HEK293 (cell line): ENCODE measurements at regions not wholly inside any gene's neighbourhood (a gene's known extent, or its start where the extent isn't known, plus 50 kb on each side); places are given as distances from the start of the nearest gene placed in this dataset.

ENCODE experiments used
- CTCF ChIA-PET: fragments of 350-600 bp; formaldehyde crosslinking; extraction: SDS; loops from one replicate; lab custom pipeline; 2021; ENCODE audit warnings: antibody characterized with exemption; lab: Yijun Ruan, JAX
- POLR2A ChIA-PET: fragments of 300-600 bp; formaldehyde crosslinking; extraction: SDS; loops from one replicate; lab custom pipeline; 2020; ENCODE audit warnings: antibody characterized with exemption, inconsistent platforms; lab: Yijun Ruan, JAX
- H3K27ac ChIP-seq: fragments of 200-500 bp; sonication (Bioruptor generic); 2 replicates; pipeline ENCODE4 v1.5.1; 2014; ENCODE audit warnings: low read depth, low read length, control low read depth, inconsistent platforms; ENCODE audit errors: extremely low read depth
- H3K36me3 ChIP-seq, 2 experiments: fragments of 200-500 bp in 1 of 2; sonication (Bioruptor generic) in 1 of 2; 1 replicate in 1 of 2; 2 replicates in 1 of 2; pipeline ENCODE4 v1.5.1; 2014 to 2017; ENCODE audit warnings: inconsistent platforms in 2 of 2, low read length in 2 of 2; ENCODE audit not compliant: control insufficient read depth in 2 of 2, insufficient read depth in 1 of 2
- H3K4me1 ChIP-seq: fragments of 200-500 bp; sonication (Bioruptor generic); 2 replicates; pipeline ENCODE4 v1.5.1; 2014; ENCODE audit warnings: mild to moderate bottlenecking, low read length, inconsistent platforms; ENCODE audit not compliant: control insufficient read depth, insufficient read depth
- H3K4me3 ChIP-seq: 2 replicates; pipeline ENCODE4 v1.5.1; 2011; ENCODE audit warnings: low read depth, mild to moderate bottlenecking, control low read depth, low read length, moderate library complexity
- H3K9me3 ChIP-seq: fragments of 200-500 bp; sonication (Bioruptor generic); 2 replicates; pipeline ENCODE4 v1.5.1; 2014; ENCODE audit warnings: low read depth, low read length, inconsistent platforms; ENCODE audit not compliant: control insufficient read depth, insufficient read depth
- EGR2 ChIP-seq: fragments of 450-650 bp; formaldehyde crosslinking; IDR thresholded peaks from 2 replicates; pipeline ENCODE4 v1.5.1; 2016; ENCODE audit warnings: low read depth, missing biosample characterization, missing genetic modification characterization
- FEZF1 ChIP-seq: fragments of 450-650 bp; formaldehyde crosslinking; IDR thresholded peaks from 2 replicates; pipeline ENCODE4 v1.5.1; 2016; ENCODE audit warnings: missing biosample characterization, missing genetic modification characterization
- OVOL3 ChIP-seq: fragments of 450-650 bp; formaldehyde crosslinking; IDR thresholded peaks from 2 replicates; pipeline ENCODE4 v1.5.1; 2016; ENCODE audit warnings: missing biosample characterization, missing genetic modification characterization
- RBAK ChIP-seq: fragments of 450-650 bp; formaldehyde crosslinking; IDR thresholded peaks from 2 replicates; pipeline ENCODE4 v1.5.1; 2016; ENCODE audit warnings: missing biosample characterization, missing genetic modification characterization
- ZBTB20 ChIP-seq: fragments of 450-650 bp; formaldehyde crosslinking; IDR thresholded peaks from 2 replicates; pipeline ENCODE4 v1.5.1; 2016; ENCODE audit warnings: missing biosample characterization, missing genetic modification characterization
- ZEB2 ChIP-seq: fragments of 450-650 bp; formaldehyde crosslinking; IDR thresholded peaks from 2 replicates; pipeline ENCODE4 v1.5.1; 2016; ENCODE audit warnings: missing biosample characterization, missing genetic modification characterization
- ZIC2 ChIP-seq: fragments of 450-650 bp; formaldehyde crosslinking; IDR thresholded peaks from 2 replicates; pipeline ENCODE4 v1.5.1; 2016; ENCODE audit warnings: missing biosample characterization, missing genetic modification characterization
- ZNF112 ChIP-seq: fragments of 450-650 bp; formaldehyde crosslinking; IDR thresholded peaks from 2 replicates; pipeline ENCODE4 v1.5.0; 2017; ENCODE audit warnings: missing biosample characterization, missing genetic modification characterization
- ZNF121 ChIP-seq: fragments of 450-650 bp; formaldehyde crosslinking; IDR thresholded peaks from 2 replicates; pipeline ENCODE4 v1.5.1; 2016; ENCODE audit warnings: missing biosample characterization, missing genetic modification characterization
- ZNF184 ChIP-seq: fragments of 450-650 bp; IDR thresholded peaks from 2 replicates; pipeline ENCODE4 v1.5.1; 2018; ENCODE audit warnings: missing biosample characterization, mild to moderate bottlenecking, missing genetic modification characterization
- ZNF24 ChIP-seq: fragments of 450-650 bp; formaldehyde crosslinking; IDR thresholded peaks from 2 replicates; pipeline ENCODE4 v1.5.1; 2016; ENCODE audit warnings: missing biosample characterization, missing genetic modification characterization
- ZNF473 ChIP-seq: fragments of 450-650 bp; formaldehyde crosslinking; IDR thresholded peaks from 2 replicates; pipeline ENCODE4 v1.5.1; 2017; ENCODE audit warnings: missing biosample characterization, missing genetic modification characterization
- ZNF488 ChIP-seq: fragments of 450-650 bp; formaldehyde crosslinking; IDR thresholded peaks from 2 replicates; pipeline ENCODE4 v1.5.1; 2016; ENCODE audit warnings: missing biosample characterization, missing genetic modification characterization
- ZNF501 ChIP-seq: fragments of 450-650 bp; formaldehyde crosslinking; IDR thresholded peaks from 2 replicates; pipeline ENCODE4 v1.5.1; 2016; ENCODE audit warnings: missing biosample characterization, missing genetic modification characterization
- ZNF510 ChIP-seq: fragments of 450-650 bp; formaldehyde crosslinking; IDR thresholded peaks from 2 replicates; pipeline ENCODE4 v1.5.1; 2018; ENCODE audit warnings: mild to moderate bottlenecking, missing genetic modification characterization, missing biosample characterization; ENCODE audit not compliant: insufficient replicate concordance
- ZNF529 ChIP-seq: fragments of 450-650 bp; formaldehyde crosslinking; IDR thresholded peaks from 2 replicates; pipeline ENCODE4 v1.5.1; 2017; ENCODE audit warnings: missing genetic modification characterization, missing biosample characterization; ENCODE audit not compliant: insufficient replicate concordance
- ZNF624 ChIP-seq: fragments of 450-650 bp; formaldehyde crosslinking; IDR thresholded peaks from 2 replicates; pipeline ENCODE4 v1.5.1; 2017; ENCODE audit warnings: missing biosample characterization, missing genetic modification characterization
- ZNF704 ChIP-seq: fragments of 450-650 bp; formaldehyde crosslinking; IDR thresholded peaks from 2 replicates; pipeline ENCODE4 v1.5.1; 2016; ENCODE audit warnings: missing biosample characterization, missing genetic modification characterization
- ZNF707 ChIP-seq: fragments of 450-650 bp; formaldehyde crosslinking; IDR thresholded peaks from 2 replicates; pipeline ENCODE4 v1.5.1; 2016; ENCODE audit warnings: missing biosample characterization, missing genetic modification characterization
- ZNF76 ChIP-seq: fragments of 450-650 bp; formaldehyde crosslinking; IDR thresholded peaks from 2 replicates; pipeline ENCODE4; 2016; ENCODE audit warnings: low read depth, missing biosample characterization, missing genetic modification characterization, borderline replicate concordance
- ZNF768 ChIP-seq: fragments of 450-650 bp; formaldehyde crosslinking; IDR thresholded peaks from 2 replicates; pipeline ENCODE4 v1.5.1; 2018; ENCODE audit warnings: missing biosample characterization, mild to moderate bottlenecking, missing genetic modification characterization
- ZNF830 ChIP-seq: fragments of 450-650 bp; IDR thresholded peaks from 2 replicates; pipeline ENCODE4 v1.5.0; 2018; ENCODE audit warnings: missing biosample characterization, missing genetic modification characterization, low read depth, mild to moderate bottlenecking, moderate library complexity
- ZSCAN4 ChIP-seq: fragments of 450-650 bp; formaldehyde crosslinking; IDR thresholded peaks from 2 replicates; pipeline ENCODE4 v1.5.1; 2017; ENCODE audit warnings: missing biosample characterization, missing genetic modification characterization
- TF ChIP-seq, protein P1 (sequence below): fragments of 450-650 bp; formaldehyde crosslinking; IDR thresholded peaks from 2 replicates; pipeline ENCODE4 v1.5.1; 2016; ENCODE audit warnings: missing biosample characterization, missing genetic modification characterization
- TF ChIP-seq, protein P2 (sequence below): fragments of 450-650 bp; IDR thresholded peaks from 2 replicates; pipeline ENCODE4 v1.5.1; 2018; ENCODE audit warnings: missing biosample characterization, missing genetic modification characterization
- TF ChIP-seq, protein P3 (sequence below): fragments of 450-650 bp; formaldehyde crosslinking; IDR thresholded peaks from 2 replicates; pipeline ENCODE4 v1.5.1; 2017; ENCODE audit warnings: missing biosample characterization, missing genetic modification characterization

GRCh38 chr1:38217316-38217715, 170.7 kb upstream of the POU3F1 start (continued):
- no peak for TF ChIP-seq ZNF24 (tag by site-specific recombination)
- TF ChIP-seq ZNF473 (tag by site-specific recombination): no peak
- no peak for TF ChIP-seq ZNF121 (tag by site-specific recombination)
- TF ChIP-seq, protein P1, sequence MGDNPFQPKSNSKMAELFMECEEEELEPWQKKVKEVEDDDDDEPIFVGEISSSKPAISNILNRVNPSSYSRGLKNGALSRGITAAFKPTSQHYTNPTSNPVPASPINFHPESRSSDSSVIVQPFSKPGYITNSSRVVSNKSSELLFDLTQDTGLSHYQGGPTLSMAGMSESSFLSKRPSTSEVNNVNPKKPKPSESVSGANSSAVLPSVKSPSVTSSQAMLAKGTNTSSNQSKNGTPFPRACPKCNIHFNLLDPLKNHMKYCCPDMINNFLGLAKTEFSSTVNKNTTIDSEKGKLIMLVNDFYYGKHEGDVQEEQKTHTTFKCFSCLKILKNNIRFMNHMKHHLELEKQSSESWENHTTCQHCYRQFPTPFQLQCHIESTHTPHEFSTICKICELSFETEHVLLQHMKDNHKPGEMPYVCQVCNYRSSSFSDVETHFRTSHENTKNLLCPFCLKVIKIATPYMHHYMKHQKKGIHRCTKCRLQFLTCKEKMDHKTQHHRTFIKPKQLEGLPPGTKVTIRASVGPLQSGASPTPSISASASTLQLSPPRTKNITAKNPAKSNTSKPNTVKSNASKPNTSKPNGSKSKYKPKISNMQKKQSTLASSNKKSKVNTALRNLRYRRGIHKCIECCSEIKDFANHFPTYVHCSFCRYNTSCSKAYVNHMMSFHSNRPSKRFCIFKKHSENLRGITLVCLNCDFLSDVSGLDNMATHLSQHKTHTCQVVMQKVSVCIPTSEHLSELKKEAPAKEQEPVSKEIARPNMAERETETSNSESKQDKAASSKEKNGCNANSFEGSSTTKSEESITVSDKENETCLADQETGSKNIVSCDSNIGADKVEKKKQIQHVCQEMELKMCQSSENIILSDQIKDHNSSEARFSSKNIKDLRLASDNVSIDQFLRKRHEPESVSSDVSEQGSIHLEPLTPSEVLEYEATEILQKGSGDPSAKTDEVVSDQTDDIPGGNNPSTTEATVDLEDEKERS: no peak

DNA sequence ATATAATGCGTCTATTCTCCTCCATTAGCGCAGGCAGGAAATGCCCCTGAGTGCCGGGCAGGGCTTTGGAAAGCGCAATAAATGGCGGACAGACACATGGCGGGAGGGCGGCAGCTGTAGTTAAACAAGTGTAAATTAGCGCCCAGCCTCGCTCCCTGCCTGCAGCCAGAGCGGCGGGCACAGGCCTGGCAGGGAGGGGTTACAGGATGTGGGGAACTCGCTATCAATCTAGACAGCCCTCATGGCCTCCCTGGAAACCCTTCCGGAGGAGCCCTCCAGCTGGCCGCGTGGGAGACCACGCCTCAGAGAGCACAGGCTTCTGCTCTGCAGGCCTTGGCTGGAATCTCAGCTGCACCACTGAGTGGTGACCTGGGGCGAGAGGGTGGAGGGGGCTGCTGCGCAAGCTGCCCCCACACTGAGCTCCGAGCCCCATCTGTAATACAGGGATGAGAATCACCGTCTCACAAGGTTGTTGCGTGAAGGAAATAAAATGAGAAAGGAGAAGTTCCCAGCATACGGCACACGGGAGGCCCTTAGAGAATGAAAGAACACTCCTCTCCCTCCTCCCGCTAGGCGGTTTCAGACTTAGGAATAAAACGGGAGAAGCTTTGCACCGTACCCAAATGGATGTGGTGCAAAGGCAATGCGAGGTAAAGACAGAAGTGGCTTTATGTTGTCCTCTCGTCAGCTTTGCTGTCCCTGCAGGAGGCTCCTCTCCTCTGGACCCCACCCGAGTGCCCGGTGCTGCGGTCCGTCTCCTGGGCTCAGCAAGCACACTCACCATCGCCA, 167.2 kb upstream of the POU3F1 start:
- Histone ChIP-seq H3K9me3 (no peaks in the 10 kb centered on the region), H3K27ac (no peak overlapping the region), H3K4me1 (no peaks in the 10 kb centered on the region), H3K36me3 (no peaks in the 10 kb centered on the region), H3K4me3 (no peak overlapping the region)
- ChIA-PET CTCF (no interaction called here), POLR2A (no interaction called here)
- TF ChIP-seq ZBTB20: no peak
- TF ChIP-seq, protein P2, sequence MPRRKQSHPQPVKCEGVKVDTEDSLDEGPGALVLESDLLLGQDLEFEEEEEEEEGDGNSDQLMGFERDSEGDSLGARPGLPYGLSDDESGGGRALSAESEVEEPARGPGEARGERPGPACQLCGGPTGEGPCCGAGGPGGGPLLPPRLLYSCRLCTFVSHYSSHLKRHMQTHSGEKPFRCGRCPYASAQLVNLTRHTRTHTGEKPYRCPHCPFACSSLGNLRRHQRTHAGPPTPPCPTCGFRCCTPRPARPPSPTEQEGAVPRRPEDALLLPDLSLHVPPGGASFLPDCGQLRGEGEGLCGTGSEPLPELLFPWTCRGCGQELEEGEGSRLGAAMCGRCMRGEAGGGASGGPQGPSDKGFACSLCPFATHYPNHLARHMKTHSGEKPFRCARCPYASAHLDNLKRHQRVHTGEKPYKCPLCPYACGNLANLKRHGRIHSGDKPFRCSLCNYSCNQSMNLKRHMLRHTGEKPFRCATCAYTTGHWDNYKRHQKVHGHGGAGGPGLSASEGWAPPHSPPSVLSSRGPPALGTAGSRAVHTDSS (tag by site-specific recombination): no peak
- TF ChIP-seq RBAK (tag by site-specific recombination): no peak
- TF ChIP-seq ZIC2: no peak
- TF ChIP-seq ZNF529: no peak
- no peak for TF ChIP-seq OVOL3 (tag by site-specific recombination)
- no peak for TF ChIP-seq ZNF76
- no peak for TF ChIP-seq ZNF830
- no peak for TF ChIP-seq ZEB2 (tag by site-specific recombination)
- no peak for TF ChIP-seq ZNF704 (tag by site-specific recombination)
- no peak for TF ChIP-seq ZSCAN4
- no peak for TF ChIP-seq ZNF121 (tag by site-specific recombination)

GRCh38 chr1:38210895-38211177, 164.2 kb upstream of the POU3F1 start:
- CTCF ChIA-PET: no interaction called here
- Histone ChIP-seq H3K4me1 (no peaks in the 10 kb centered on the region), H3K27ac (no peak overlapping the region), H3K4me3 (no peak overlapping the region), H3K36me3 (no peaks in the 10 kb centered on the region), H3K9me3 (no peaks in the 10 kb centered on the region)
- POLR2A ChIA-PET: no interaction called here
- TF ChIP-seq ZNF707 (tag by site-specific recombination): no peak
- TF ChIP-seq ZNF501: no peak
- no peak for TF ChIP-seq ZNF768
- TF ChIP-seq ZNF510 (tag by site-specific recombination): no peak
- TF ChIP-seq ZNF184: no peak
- TF ChIP-seq FEZF1 (tag by site-specific recombination): no peak
- TF ChIP-seq ZNF112 (tag by site-specific recombination): no peak
- no peak for TF ChIP-seq EGR2 (tag by site-specific recombination)
- no peak for TF ChIP-seq ZNF488 (tag by site-specific recombination)
- TF ChIP-seq, protein P3, sequence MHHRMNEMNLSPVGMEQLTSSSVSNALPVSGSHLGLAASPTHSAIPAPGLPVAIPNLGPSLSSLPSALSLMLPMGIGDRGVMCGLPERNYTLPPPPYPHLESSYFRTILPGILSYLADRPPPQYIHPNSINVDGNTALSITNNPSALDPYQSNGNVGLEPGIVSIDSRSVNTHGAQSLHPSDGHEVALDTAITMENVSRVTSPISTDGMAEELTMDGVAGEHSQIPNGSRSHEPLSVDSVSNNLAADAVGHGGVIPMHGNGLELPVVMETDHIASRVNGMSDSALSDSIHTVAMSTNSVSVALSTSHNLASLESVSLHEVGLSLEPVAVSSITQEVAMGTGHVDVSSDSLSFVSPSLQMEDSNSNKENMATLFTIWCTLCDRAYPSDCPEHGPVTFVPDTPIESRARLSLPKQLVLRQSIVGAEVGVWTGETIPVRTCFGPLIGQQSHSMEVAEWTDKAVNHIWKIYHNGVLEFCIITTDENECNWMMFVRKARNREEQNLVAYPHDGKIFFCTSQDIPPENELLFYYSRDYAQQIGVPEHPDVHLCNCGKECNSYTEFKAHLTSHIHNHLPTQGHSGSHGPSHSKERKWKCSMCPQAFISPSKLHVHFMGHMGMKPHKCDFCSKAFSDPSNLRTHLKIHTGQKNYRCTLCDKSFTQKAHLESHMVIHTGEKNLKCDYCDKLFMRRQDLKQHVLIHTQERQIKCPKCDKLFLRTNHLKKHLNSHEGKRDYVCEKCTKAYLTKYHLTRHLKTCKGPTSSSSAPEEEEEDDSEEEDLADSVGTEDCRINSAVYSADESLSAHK (tag by site-specific recombination): no peak
- TF ChIP-seq ZNF624 (tag by site-specific recombination): no peak
